CD14-positive monocyte (primary cell): ENCODE measurements at regions not wholly inside any gene's neighbourhood (a gene's known extent, or its start where the extent isn't known, plus 50 kb on each side); places are given as distances from the start of the nearest gene placed in this dataset.

Experiments used
- DNase-seq, 3 donors: peaks; one replicate each; pipeline ENCODE4 v3.0.0-alpha.2; 2011 to 2022
- H2AFZ ChIP-seq: 2 replicates; pipeline ENCODE4 v1.6.0; 2012; ENCODE audit warnings: mild to moderate bottlenecking, low read depth, low read length, inconsistent platforms; ENCODE audit not compliant: insufficient read depth, poor library complexity, severe bottlenecking
- H3K27ac ChIP-seq, 2 donors: 1 replicate in 1 of 2; 2 replicates in 1 of 2; pipeline ENCODE4 v1.5.1; 2012 to 2013; ENCODE audit warnings: low read length in 2 of 2, control low read depth in 1 of 2, inconsistent platforms in 1 of 2, low read depth in 1 of 2, mild to moderate bottlenecking in 1 of 2
- H3K27me3 ChIP-seq, 2 donors: one replicate each; pipeline versions ENCODE4 v1.6.0 to v1.6.1; 2011 to 2013; ENCODE audit warnings: low read length in 2 of 2; ENCODE audit not compliant: control insufficient read depth in 2 of 2, insufficient read depth in 2 of 2
- H3K36me3 ChIP-seq, 2 donors: replicated peaks in 1 of 2; 1 replicate in 1 of 2; 2 replicates in 1 of 2; pipeline versions ENCODE4 v1.5.1 to v1.6.1; 2012 to 2013; ENCODE audit warnings: low read length in 2 of 2, control low read depth in 1 of 2, inconsistent platforms in 1 of 2, mild to moderate bottlenecking in 1 of 2; ENCODE audit not compliant: insufficient read depth in 2 of 2, control insufficient read depth in 1 of 2
- H3K4me1 ChIP-seq, 2 donors: 1 replicate in 1 of 2; 2 replicates in 1 of 2; pipeline versions ENCODE4 v1.5.1 to v1.6.1; 2012 to 2013; ENCODE audit warnings: low read length in 2 of 2, control low read depth in 1 of 2, inconsistent platforms in 1 of 2, mild to moderate bottlenecking in 1 of 2, moderate library complexity in 1 of 2; ENCODE audit not compliant: insufficient read depth in 2 of 2, control insufficient read depth in 1 of 2
- H3K4me2 ChIP-seq: replicated peaks from 2 replicates; pipeline ENCODE3; 2012; ENCODE audit warnings: low read length, moderate library complexity, mild to moderate bottlenecking; ENCODE audit not compliant: poor library complexity, severe bottlenecking; ENCODE audit errors: extremely low read depth
- H3K4me3 ChIP-seq, 3 experiments: fragments of 200-600 bp in 1 of 3; sonication (generic) in 1 of 3; replicated peaks in 1 of 3; 1 replicate in 2 of 3; 2 replicates in 1 of 3; pipeline ENCODE4 v1.5.1; 2011 to 2013; ENCODE audit warnings: low read length in 3 of 3, mild to moderate bottlenecking in 3 of 3, control low read depth in 2 of 3, low read depth in 2 of 3, inconsistent platforms in 1 of 3, moderate library complexity in 1 of 3
- H3K79me2 ChIP-seq: 2 replicates; pipeline ENCODE4 v1.6.0; 2012; ENCODE audit warnings: mild to moderate bottlenecking, control low read depth, inconsistent platforms, low read length, moderate library complexity; ENCODE audit not compliant: insufficient read depth
- H3K9ac ChIP-seq: 2 replicates; pipeline ENCODE4 v1.6.0; 2017; ENCODE audit warnings: low read length, mild to moderate bottlenecking; ENCODE audit not compliant: insufficient read depth, poor library complexity, severe bottlenecking
- H3K9me3 ChIP-seq, 2 donors: replicated peaks in 1 of 2; 1 replicate in 1 of 2; 2 replicates in 1 of 2; pipeline versions ENCODE4 v1.5.1 to v1.6.1; 2012 to 2013; ENCODE audit warnings: low read length in 2 of 2, control low read depth in 1 of 2; ENCODE audit not compliant: control insufficient read depth in 1 of 2, insufficient read depth in 1 of 2
- H4K20me1 ChIP-seq: 2 replicates; pipeline ENCODE4 v1.6.0; 2012; ENCODE audit warnings: mild to moderate bottlenecking, low read length, control low read depth, moderate library complexity; ENCODE audit not compliant: insufficient read depth
- H3K27ac Mint-ChIP-seq, 7 donors: one replicate each; pipeline ENCODE4 v1.8.0; 2020; ENCODE audit warnings: mild to moderate bottlenecking in 7 of 7, mixed read lengths in 7 of 7, moderate library complexity in 6 of 7, inconsistent platforms in 2 of 7
- H3K27me3 Mint-ChIP-seq, 3 donors: one replicate each; pipeline ENCODE4 v1.8.0; 2021 to 2022; ENCODE audit warnings: low read depth in 3 of 3, mild to moderate bottlenecking in 3 of 3, mixed read lengths in 3 of 3, moderate library complexity in 3 of 3, inconsistent platforms in 1 of 3
- H3K36me3 Mint-ChIP-seq, 2 donors: one replicate each; pipeline ENCODE4 v1.8.0; 2020; ENCODE audit warnings: mixed read lengths in 2 of 2, inconsistent platforms in 1 of 2, mild to moderate bottlenecking in 1 of 2
- H3K4me1 Mint-ChIP-seq: one replicate; pipeline ENCODE4 v1.8.0; 2020; ENCODE audit warnings: mild to moderate bottlenecking, mixed read lengths
- H3K4me3 Mint-ChIP-seq, 2 donors: one replicate each; pipeline ENCODE4 v1.8.0; 2020; ENCODE audit warnings: mild to moderate bottlenecking in 2 of 2, mixed read lengths in 2 of 2, moderate library complexity in 1 of 2
- H3K9me3 Mint-ChIP-seq, 7 donors: one replicate each; pipeline ENCODE4 v1.8.0; 2020 to 2022; ENCODE audit warnings: mixed read lengths in 7 of 7, mild to moderate bottlenecking in 6 of 7, moderate library complexity in 6 of 7, inconsistent platforms in 2 of 7
- WGBS: methylation state at CpG from one replicate; pipeline ENCODE4 v1.1.5; 2013; ENCODE audit warnings: missing lambda C conversion rate; ENCODE audit not compliant: insufficient coverage; 5-methylcytosine and 5-hydroxymethylcytosine counted together
- intact Hi-C, 2 donors: fragments of 100-400 bp; cut with micrococcal nuclease; formaldehyde crosslinking; loops; one replicate each; pipeline versions ENCODE4 v1.15.0 to v1.15.1; 2023
- TF ChIP-seq, protein P1 (sequence below): fragments of 200-600 bp; IDR thresholded peaks from one replicate; pipeline ENCODE4 v1.8.0; 2022; ENCODE audit warnings: antibody characterized with exemption, mild to moderate bottlenecking

DNA sequence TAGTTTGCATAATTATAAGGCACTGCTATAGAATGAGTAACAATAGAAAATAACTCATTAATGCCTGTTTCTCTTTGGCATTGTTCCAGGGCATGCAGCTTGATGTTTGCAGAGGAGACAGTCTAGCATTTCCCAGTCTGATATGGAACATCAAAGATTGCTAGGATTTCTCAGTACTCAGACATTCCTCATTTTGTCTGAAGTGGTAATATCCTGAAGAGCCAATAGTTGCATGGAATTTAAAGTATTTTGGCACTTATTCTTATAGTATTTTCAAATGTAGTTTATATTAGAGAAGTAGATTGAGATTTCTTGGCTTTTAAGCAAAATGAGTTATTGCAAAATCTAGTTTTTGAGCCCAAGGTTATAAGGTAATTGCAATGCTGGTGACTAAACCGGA lies 337.3 kb upstream of the E2F7 start:
- intact Hi-C loops = no loop called here
- no peak overlapping the region for H3K27ac ChIP-seq
- TF ChIP-seq, protein P1, sequence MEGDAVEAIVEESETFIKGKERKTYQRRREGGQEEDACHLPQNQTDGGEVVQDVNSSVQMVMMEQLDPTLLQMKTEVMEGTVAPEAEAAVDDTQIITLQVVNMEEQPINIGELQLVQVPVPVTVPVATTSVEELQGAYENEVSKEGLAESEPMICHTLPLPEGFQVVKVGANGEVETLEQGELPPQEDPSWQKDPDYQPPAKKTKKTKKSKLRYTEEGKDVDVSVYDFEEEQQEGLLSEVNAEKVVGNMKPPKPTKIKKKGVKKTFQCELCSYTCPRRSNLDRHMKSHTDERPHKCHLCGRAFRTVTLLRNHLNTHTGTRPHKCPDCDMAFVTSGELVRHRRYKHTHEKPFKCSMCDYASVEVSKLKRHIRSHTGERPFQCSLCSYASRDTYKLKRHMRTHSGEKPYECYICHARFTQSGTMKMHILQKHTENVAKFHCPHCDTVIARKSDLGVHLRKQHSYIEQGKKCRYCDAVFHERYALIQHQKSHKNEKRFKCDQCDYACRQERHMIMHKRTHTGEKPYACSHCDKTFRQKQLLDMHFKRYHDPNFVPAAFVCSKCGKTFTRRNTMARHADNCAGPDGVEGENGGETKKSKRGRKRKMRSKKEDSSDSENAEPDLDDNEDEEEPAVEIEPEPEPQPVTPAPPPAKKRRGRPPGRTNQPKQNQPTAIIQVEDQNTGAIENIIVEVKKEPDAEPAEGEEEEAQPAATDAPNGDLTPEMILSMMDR = no peak

DNA sequence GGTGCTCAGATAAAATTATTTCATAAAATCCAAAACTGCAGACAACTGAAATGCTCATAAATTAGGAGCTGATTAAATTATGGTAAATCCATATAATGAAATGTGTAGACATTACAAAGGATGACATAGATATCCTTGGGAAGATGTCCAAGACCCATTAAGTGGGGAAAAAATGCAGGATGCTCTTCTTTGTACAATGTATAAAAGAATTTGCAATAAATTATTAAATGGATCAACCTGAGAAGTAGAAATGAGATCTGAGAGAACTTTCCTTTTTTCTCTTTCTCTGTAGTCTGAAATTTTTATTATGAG lies 336.4 kb upstream of the E2F7 start:
- H3K27me3 ChIP-seq = no peaks in the 10 kb centered on the region
- Mint-ChIP-seq H3K36me3 (no peaks in the 10 kb centered on the region), H3K27ac (no peak overlapping the region), H3K4me1 (no peaks in the 10 kb centered on the region), H3K4me3 (no peak overlapping the region), H3K9me3 (peaks cover 0 to 2% (median 1%) of the 10 kb centered on the region in 7 donors), H3K27me3 (no peaks in the 10 kb centered on the region)
- intact Hi-C loops = no loop called here
- TF ChIP-seq, protein P1 = no peak
- no peaks in the 10 kb centered on the region for H3K36me3 ChIP-seq
- H3K4me1 ChIP-seq = no peaks in the 10 kb centered on the region
- no peak overlapping the region for H3K27ac ChIP-seq
- H3K79me2 ChIP-seq = no peaks in the 10 kb centered on the region
- H3K4me3 ChIP-seq = no peak overlapping the region
- H3K9ac ChIP-seq = no peak overlapping the region
- H4K20me1 ChIP-seq = no peaks in the 10 kb centered on the region
- no peak overlapping the region for H3K4me2 ChIP-seq
- no peak overlapping the region for H2AFZ ChIP-seq
- no peaks in the 10 kb centered on the region for H3K9me3 ChIP-seq
- DNase-seq = no peak

More for the DNA sequence above, 337.3 kb upstream of the E2F7 start:
- Mint-ChIP-seq H3K4me1 (no peaks in the 10 kb centered on the region), H3K9me3 (peaks cover 0 to 3% (median 2%) of the 10 kb centered on the region in 7 donors), H3K27ac (no peak overlapping the region), H3K4me3 (no peak overlapping the region), H3K27me3 (no peaks in the 10 kb centered on the region), H3K36me3 (no peaks in the 10 kb centered on the region)
- Histone ChIP-seq H2AFZ (no peak overlapping the region), H4K20me1 (no peaks in the 10 kb centered on the region), H3K79me2 (no peaks in the 10 kb centered on the region), H3K9me3 (no peaks in the 10 kb centered on the region), H3K27me3 (no peaks in the 10 kb centered on the region), H3K4me2 (no peak overlapping the region), H3K4me3 (no peak overlapping the region), H3K4me1 (no peaks in the 10 kb centered on the region), H3K9ac (no peak overlapping the region), H3K36me3 (no peaks in the 10 kb centered on the region)
- no peak for DNase-seq
- WGBS = no CpG with 5 or more reads among the region's 1 CpG
